Ishikawa (cell line): ENCODE measurements at regions not wholly inside any gene's neighbourhood (a gene's known extent, or its start where the extent isn't known, plus 50 kb on each side); places are given as distances from the start of the nearest gene placed in this dataset.

Source experiments
- CEBPB ChIP-seq: IDR thresholded peaks from 2 replicates; pipeline ENCODE4 v1.6.1; 2012
- CREB1 ChIP-seq: IDR thresholded peaks from 2 replicates; pipeline ENCODE4 v1.6.1; 2012; ENCODE audit warnings: low read depth
- EGR1 ChIP-seq: IDR thresholded peaks from 2 replicates; pipeline ENCODE4 v1.6.1; 2012
- EP300 ChIP-seq: IDR thresholded peaks from 2 replicates; pipeline ENCODE4 v1.6.1; 2012; ENCODE audit warnings: borderline replicate concordance
- FOXM1 ChIP-seq: IDR thresholded peaks from 2 replicates; pipeline ENCODE4 v1.6.1; 2012; ENCODE audit warnings: low read depth, borderline replicate concordance
- NFIC ChIP-seq: IDR thresholded peaks from 2 replicates; pipeline ENCODE4 v1.6.1; 2012
- RAD21 ChIP-seq: IDR thresholded peaks from 2 replicates; pipeline ENCODE4 v1.6.1; 2012; ENCODE audit warnings: low read depth
- TAF1 ChIP-seq: IDR thresholded peaks from 2 replicates; pipeline ENCODE4 v1.6.1; 2012; ENCODE audit warnings: low read depth, mild to moderate bottlenecking
- TCF12 ChIP-seq: IDR thresholded peaks from 2 replicates; pipeline ENCODE4 v1.6.1; 2012; ENCODE audit warnings: low read depth
- TEAD4 ChIP-seq: IDR thresholded peaks from 2 replicates; pipeline ENCODE4 v1.6.1; 2012
- USF1 ChIP-seq: IDR thresholded peaks from 2 replicates; pipeline ENCODE4 v1.6.1; 2012
- YY1 ChIP-seq: IDR thresholded peaks from 2 replicates; pipeline ENCODE4 v1.6.1; 2012; ENCODE audit warnings: low read depth
- ZBTB7A ChIP-seq: IDR thresholded peaks from 2 replicates; pipeline ENCODE4 v1.6.1; 2012; ENCODE audit warnings: low read depth
- TF ChIP-seq, protein P1 (sequence below): IDR thresholded peaks from 2 replicates; pipeline ENCODE4 v1.6.1; 2012; ENCODE audit warnings: low read depth, mild to moderate bottlenecking
- TF ChIP-seq, protein P2 (sequence below): IDR thresholded peaks from 2 replicates; pipeline ENCODE4 v1.6.1; 2012

GRCh38 chr2:17227856-17228255, 290.4 kb downstream of the RAD51AP2 start:
- TF ChIP-seq TCF12 (no peak), USF1 (no peak), CREB1 (no peak), TEAD4 (no peak), EP300 (no peak), EGR1 (no peak), NFIC (no peak), RAD21 (no peak), YY1 (no peak), TAF1 (no peak), CEBPB (no peak), ZBTB7A (no peak), FOXM1 (no peak)
- TF ChIP-seq, protein P1, sequence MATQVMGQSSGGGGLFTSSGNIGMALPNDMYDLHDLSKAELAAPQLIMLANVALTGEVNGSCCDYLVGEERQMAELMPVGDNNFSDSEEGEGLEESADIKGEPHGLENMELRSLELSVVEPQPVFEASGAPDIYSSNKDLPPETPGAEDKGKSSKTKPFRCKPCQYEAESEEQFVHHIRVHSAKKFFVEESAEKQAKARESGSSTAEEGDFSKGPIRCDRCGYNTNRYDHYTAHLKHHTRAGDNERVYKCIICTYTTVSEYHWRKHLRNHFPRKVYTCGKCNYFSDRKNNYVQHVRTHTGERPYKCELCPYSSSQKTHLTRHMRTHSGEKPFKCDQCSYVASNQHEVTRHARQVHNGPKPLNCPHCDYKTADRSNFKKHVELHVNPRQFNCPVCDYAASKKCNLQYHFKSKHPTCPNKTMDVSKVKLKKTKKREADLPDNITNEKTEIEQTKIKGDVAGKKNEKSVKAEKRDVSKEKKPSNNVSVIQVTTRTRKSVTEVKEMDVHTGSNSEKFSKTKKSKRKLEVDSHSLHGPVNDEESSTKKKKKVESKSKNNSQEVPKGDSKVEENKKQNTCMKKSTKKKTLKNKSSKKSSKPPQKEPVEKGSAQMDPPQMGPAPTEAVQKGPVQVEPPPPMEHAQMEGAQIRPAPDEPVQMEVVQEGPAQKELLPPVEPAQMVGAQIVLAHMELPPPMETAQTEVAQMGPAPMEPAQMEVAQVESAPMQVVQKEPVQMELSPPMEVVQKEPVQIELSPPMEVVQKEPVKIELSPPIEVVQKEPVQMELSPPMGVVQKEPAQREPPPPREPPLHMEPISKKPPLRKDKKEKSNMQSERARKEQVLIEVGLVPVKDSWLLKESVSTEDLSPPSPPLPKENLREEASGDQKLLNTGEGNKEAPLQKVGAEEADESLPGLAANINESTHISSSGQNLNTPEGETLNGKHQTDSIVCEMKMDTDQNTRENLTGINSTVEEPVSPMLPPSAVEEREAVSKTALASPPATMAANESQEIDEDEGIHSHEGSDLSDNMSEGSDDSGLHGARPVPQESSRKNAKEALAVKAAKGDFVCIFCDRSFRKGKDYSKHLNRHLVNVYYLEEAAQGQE, result no peak
- TF ChIP-seq, protein P2, sequence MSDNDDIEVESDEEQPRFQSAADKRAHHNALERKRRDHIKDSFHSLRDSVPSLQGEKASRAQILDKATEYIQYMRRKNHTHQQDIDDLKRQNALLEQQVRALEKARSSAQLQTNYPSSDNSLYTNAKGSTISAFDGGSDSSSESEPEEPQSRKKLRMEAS, result no peak

DNA sequence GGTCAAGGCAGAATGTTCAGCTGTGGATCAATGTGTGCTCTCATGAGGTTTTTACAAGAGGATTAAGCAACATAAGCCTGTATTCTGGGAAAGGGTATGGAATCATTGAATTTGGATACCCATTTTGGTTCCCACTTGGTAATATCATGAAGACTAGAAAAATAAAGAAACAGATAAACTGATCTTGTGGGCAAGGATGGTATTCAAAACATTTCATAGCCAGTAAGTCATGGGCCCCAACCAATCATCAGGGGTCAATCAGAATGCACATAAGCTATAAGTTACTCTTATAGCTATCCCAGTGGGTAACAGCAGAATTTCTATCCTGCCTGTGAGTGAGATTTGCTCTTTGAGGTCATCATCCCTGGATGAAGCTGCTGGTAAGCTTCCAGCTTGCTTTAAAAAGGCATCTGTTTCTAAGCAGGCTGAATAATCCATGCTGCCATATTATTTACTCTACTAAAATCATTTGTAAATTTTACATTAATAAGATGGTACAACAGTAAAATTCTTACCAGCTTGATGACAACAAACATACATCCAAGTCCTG, 291.2 kb downstream of the RAD51AP2 start:
- TF ChIP-seq TCF12 (no peak), CREB1 (no peak), EGR1 (no peak), TEAD4 (no peak), TAF1 (no peak)
- TF ChIP-seq, protein P2, result no peak

GRCh38 chr2:17223211-17223610, 295.0 kb downstream of the RAD51AP2 start:
- TF ChIP-seq EP300 (no peak), TAF1 (no peak), YY1 (no peak), TCF12 (no peak), TEAD4 (no peak), FOXM1 (no peak), NFIC (no peak)

GRCh38 chr2:17208511-17208910, 309.7 kb downstream of the RAD51AP2 start:
- no peak for TF ChIP-seq USF1
- TF ChIP-seq, protein P2, result no peak
- TF ChIP-seq TAF1, result no peak
- TF ChIP-seq, protein P1, result no peak
- TF ChIP-seq CREB1, result no peak
- TF ChIP-seq RAD21, result no peak
- no peak for TF ChIP-seq EP300
- no peak for TF ChIP-seq TEAD4

GRCh38 chr2:17206771-17207170, 311.5 kb downstream of the RAD51AP2 start:
- TF ChIP-seq, protein P1, result no peak
- TF ChIP-seq EGR1, result no peak
- TF ChIP-seq YY1, result no peak
- no peak for TF ChIP-seq CREB1
